Endothelial cell of umbilical vein (primary cell): ENCODE measurements at regions not wholly inside any gene's neighbourhood (a gene's known extent, or its start where the extent isn't known, plus 50 kb on each side); places are given as distances from the start of the nearest gene placed in this dataset.

Experiments
- BruUV-seq: library from RNA; stranded (reverse); fragments of 400-500 nt; replicated peaks from 2 replicates; lab custom pipeline; 2021; lab: Mats Ljungman, UMichigan
- CTCF ChIA-PET: fragments of 300-600, 350-600 bp; sonication (Branson Sonifier 250); formaldehyde crosslinking; loops from one replicate; lab custom pipeline; 2021; ENCODE audit warnings: antibody characterized with exemption, inconsistent platforms; lab: Charles Lee
- POLR2A ChIA-PET: fragments of 300-600, 350-600 bp; sonication (Branson Sonifier 250); formaldehyde crosslinking; loops from one replicate; lab custom pipeline; 2021; ENCODE audit warnings: antibody characterized with exemption, inconsistent platforms; lab: Charles Lee
- DNase-seq: peaks from one replicate; pipeline ENCODE4 v3.0.0-alpha.2; 2011; ENCODE audit warnings: low read depth, low spot score
- FAIRE-seq: peaks from 2 replicates; lab custom pipeline; 2011; peaks lifted over from hg19 to GRCh38; lab: Jason Lieb, UNC
- H2AFZ ChIP-seq: 2 replicates; pipeline ENCODE4 v1.6.0; 2012; ENCODE audit warnings: low read depth, low read length, control low read depth, inconsistent platforms
- H3K27ac ChIP-seq: 2 replicates; pipeline ENCODE4 v1.5.1; 2011; ENCODE audit warnings: low read depth, mild to moderate bottlenecking, control low read depth, low read length, moderate library complexity; ENCODE audit not compliant: insufficient read depth
- H3K27me3 ChIP-seq, 2 experiments: 2 replicates each; pipeline versions ENCODE4 v1.6.0 to v1.6.1; 2011; ENCODE audit warnings: low read length in 2 of 2, mixed read lengths in 1 of 2; ENCODE audit not compliant: control insufficient read depth in 2 of 2, insufficient read depth in 2 of 2
- H3K36me3 ChIP-seq, 2 experiments: 2 replicates in 1 of 2; 3 replicates in 1 of 2; pipeline ENCODE4 v1.5.1; 2011; ENCODE audit warnings: low read length in 2 of 2, mild to moderate bottlenecking in 1 of 2, moderate library complexity in 1 of 2; ENCODE audit not compliant: control insufficient read depth in 2 of 2, insufficient read depth in 2 of 2; ENCODE audit errors: extremely low read depth in 1 of 2
- H3K4me1 ChIP-seq: 3 replicates; pipeline ENCODE4 v1.5.1; 2011; ENCODE audit warnings: mild to moderate bottlenecking, low read length; ENCODE audit not compliant: control insufficient read depth, insufficient read depth; ENCODE audit errors: extremely low read depth
- H3K4me2 ChIP-seq: 2 replicates; pipeline ENCODE4 v1.6.1; 2011; ENCODE audit warnings: low read length, control low read depth, mixed read lengths; ENCODE audit not compliant: insufficient read depth
- H3K4me3 ChIP-seq, 3 experiments: fragments of 200-600 bp in 1 of 3; sonication (generic), shearing (Covaris generic) in 1 of 3; replicated peaks in 1 of 3; 2 replicates each; pipeline ENCODE4 v1.5.1; 2011 to 2016; ENCODE audit warnings: control low read depth in 3 of 3, low read length in 3 of 3, mild to moderate bottlenecking in 2 of 3, inconsistent platforms in 1 of 3, low read depth in 1 of 3, moderate library complexity in 1 of 3; ENCODE audit not compliant: insufficient read depth in 1 of 3
- H3K79me2 ChIP-seq: 2 replicates; pipeline ENCODE4 v1.6.0; 2012; ENCODE audit warnings: low read length, inconsistent platforms; ENCODE audit not compliant: control insufficient read depth, insufficient read depth
- H3K9ac ChIP-seq: replicated peaks from 2 replicates; pipeline ENCODE3; 2011; ENCODE audit warnings: low read length, control low read depth; ENCODE audit not compliant: insufficient read depth; ENCODE audit errors: extremely low read depth
- H3K9me1 ChIP-seq: replicated peaks from 3 replicates; pipeline ENCODE4 v1.6.0; 2011; ENCODE audit warnings: mild to moderate bottlenecking, low read length; ENCODE audit not compliant: control insufficient read depth, insufficient read depth; ENCODE audit errors: extremely low read depth
- H3K9me3 ChIP-seq: replicated peaks from 2 replicates; pipeline ENCODE4 v1.5.1; 2012; ENCODE audit warnings: low read length, inconsistent platforms; ENCODE audit not compliant: control insufficient read depth, insufficient read depth
- H4K20me1 ChIP-seq: replicated peaks from 2 replicates; pipeline ENCODE3; 2011; ENCODE audit warnings: mild to moderate bottlenecking, low read length; ENCODE audit not compliant: control insufficient read depth, insufficient read depth; ENCODE audit errors: extremely low read depth
- CTCF ChIP-seq, 2 donors: IDR thresholded peaks; 1 replicate in 1 of 2; 2 replicates in 1 of 2; pipeline ENCODE4 v1.5.1; 2011; ENCODE audit warnings: low read length in 2 of 2, mild to moderate bottlenecking in 2 of 2, moderate library complexity in 2 of 2, control low read depth in 1 of 2, inconsistent platforms in 1 of 2, low read depth in 1 of 2; ENCODE audit not compliant: insufficient read depth in 1 of 2; ENCODE audit errors: extremely low read depth in 1 of 2
- EZH2 ChIP-seq: IDR thresholded peaks from 2 replicates; pipeline ENCODE4 v1.6.1; 2012; ENCODE audit warnings: borderline replicate concordance, low read depth, mild to moderate bottlenecking, moderate library complexity, low read length, inconsistent platforms; ENCODE audit not compliant: severe bottlenecking
- FOS ChIP-seq: IDR thresholded peaks from 2 replicates; pipeline ENCODE4 v1.6.1; 2011; ENCODE audit warnings: mild to moderate bottlenecking, low read length, moderate library complexity, borderline replicate concordance; ENCODE audit not compliant: insufficient read depth
- GATA2 ChIP-seq: IDR thresholded peaks from 2 replicates; pipeline ENCODE4 v1.7.0; 2011; ENCODE audit warnings: low read depth, mild to moderate bottlenecking, moderate library complexity, mixed read lengths, low read length; ENCODE audit not compliant: insufficient read length, insufficient read depth
- JUN ChIP-seq: IDR thresholded peaks from 2 replicates; pipeline ENCODE4 v1.6.1; 2011; ENCODE audit warnings: borderline replicate concordance, low read depth; ENCODE audit not compliant: insufficient read length, insufficient read depth
- MAX ChIP-seq: IDR thresholded peaks from 2 replicates; pipeline ENCODE4 v1.6.1; 2011; ENCODE audit not compliant: insufficient read depth, insufficient read length
- MYC ChIP-seq: IDR thresholded peaks from one replicate; pipeline ENCODE4 v1.6.1; 2011; ENCODE audit warnings: mild to moderate bottlenecking, low read depth, low read length
- POLR2A ChIP-seq: IDR thresholded peaks from 2 replicates; pipeline ENCODE4 v1.6.1; 2012; ENCODE audit warnings: low read depth, mild to moderate bottlenecking, control low read depth, low read length
- POLR2AphosphoS5 ChIP-seq: IDR thresholded peaks from 2 replicates; pipeline ENCODE4 v1.6.1; 2012; ENCODE audit warnings: low read depth, mild to moderate bottlenecking, control low read depth, low read length, moderate library complexity; ENCODE audit not compliant: insufficient read depth
- dilution Hi-C: fragments of 300-500 bp; cut with MboI; formaldehyde crosslinking; loops from one replicate; pipeline ENCODE4 v1.15.0; 2019; ENCODE audit warnings: low sequenced_read_pairs; ENCODE audit not compliant: extremely low pct_ligation_motif_present
- intact Hi-C: fragments of 100-400 bp; cut with micrococcal nuclease; formaldehyde crosslinking; loops from one replicate; pipeline ENCODE4 v1.10.0; 2022

GRCh38 chr2:144143294-144144151 lies 376.4 kb downstream of the ZEB2 start:
- no TSS peak for BruUV-seq
- Histone ChIP-seq H3K4me2 (no peak overlapping the region), H3K4me1 (no peaks in the 10 kb centered on the region), H3K27ac (no peak overlapping the region), H3K36me3 (no peaks in the 10 kb centered on the region), H3K9me1 (no peaks in the 10 kb centered on the region), H3K9ac (no peak overlapping the region), H3K4me3 (no peak overlapping the region), H3K9me3 (no peaks in the 10 kb centered on the region), H4K20me1 (no peaks in the 10 kb centered on the region), H3K27me3 (no peaks in the 10 kb centered on the region), H2AFZ (no peak overlapping the region), H3K79me2 (no peaks in the 10 kb centered on the region)
- CTCF ChIA-PET = interaction anchor here (1.0 to 1.2 kb wide), 2 partner anchors 8 to 224 kb away, joined by 3 to 5 read pairs; no protein-coding TSS in a partner anchor
- POLR2A ChIA-PET = no interaction called here
- TF ChIP-seq POLR2AphosphoS5 (no peak), FOS (no peak), MAX (no peak), JUN (no peak), POLR2A (no peak), MYC (no peak), CTCF (IDR thresholded peaks at IDR 0.05; ENCODE audit: extremely low read depth in 1 of 2, insufficient read depth in 1 of 2, low read depth in 1 of 2, low read length in 2 of 2) (no peak), EZH2 (no peak), GATA2 (no peak)
- FAIRE-seq (no peak), DNase-seq (peak; percentile 23)
- intact Hi-C loops = no loop called here
- dilution Hi-C loops = no loop called here
